HEK293 (cell line): ENCODE measurements at regions not wholly inside any gene's neighbourhood (a gene's known extent, or its start where the extent isn't known, plus 50 kb on each side); places are given as distances from the start of the nearest gene placed in this dataset.
A peak's percentile ranks its signal among the peaks of the same experiment; 100 is the strongest.

ENCODE experiments used
- CTCF ChIA-PET: fragments of 350-600 bp; formaldehyde crosslinking; extraction: SDS; loops from one replicate; lab custom pipeline; 2021; ENCODE audit warnings: antibody characterized with exemption; lab: Yijun Ruan, JAX
- POLR2A ChIA-PET: fragments of 300-600 bp; formaldehyde crosslinking; extraction: SDS; loops from one replicate; lab custom pipeline; 2020; ENCODE audit warnings: antibody characterized with exemption, inconsistent platforms; lab: Yijun Ruan, JAX
- H3K27ac ChIP-seq: fragments of 200-500 bp; sonication (Bioruptor generic); 2 replicates; pipeline ENCODE4 v1.5.1; 2014; ENCODE audit warnings: low read depth, low read length, control low read depth, inconsistent platforms; ENCODE audit errors: extremely low read depth
- H3K36me3 ChIP-seq, 2 experiments: fragments of 200-500 bp in 1 of 2; sonication (Bioruptor generic) in 1 of 2; 1 replicate in 1 of 2; 2 replicates in 1 of 2; pipeline ENCODE4 v1.5.1; 2014 to 2017; ENCODE audit warnings: inconsistent platforms in 2 of 2, low read length in 2 of 2; ENCODE audit not compliant: control insufficient read depth in 2 of 2, insufficient read depth in 1 of 2
- H3K4me1 ChIP-seq: fragments of 200-500 bp; sonication (Bioruptor generic); 2 replicates; pipeline ENCODE4 v1.5.1; 2014; ENCODE audit warnings: mild to moderate bottlenecking, low read length, inconsistent platforms; ENCODE audit not compliant: control insufficient read depth, insufficient read depth
- H3K4me3 ChIP-seq: 2 replicates; pipeline ENCODE4 v1.5.1; 2011; ENCODE audit warnings: low read depth, mild to moderate bottlenecking, control low read depth, low read length, moderate library complexity
- H3K9me3 ChIP-seq: fragments of 200-500 bp; sonication (Bioruptor generic); 2 replicates; pipeline ENCODE4 v1.5.1; 2014; ENCODE audit warnings: low read depth, low read length, inconsistent platforms; ENCODE audit not compliant: control insufficient read depth, insufficient read depth
- KLF10 ChIP-seq: fragments of 450-650 bp; IDR thresholded peaks from 2 replicates; pipeline ENCODE4 v1.5.1; 2018; ENCODE audit warnings: missing biosample characterization, mild to moderate bottlenecking, missing genetic modification characterization
- SCRT1 ChIP-seq: fragments of 450-650 bp; formaldehyde crosslinking; IDR thresholded peaks from 2 replicates; pipeline ENCODE4 v1.5.1; 2016; ENCODE audit warnings: missing biosample characterization, missing genetic modification characterization, borderline replicate concordance
- SP3 ChIP-seq: fragments of 450-650 bp; formaldehyde crosslinking; IDR thresholded peaks from 2 replicates; pipeline ENCODE4 v1.5.1; 2016; ENCODE audit warnings: missing biosample characterization, missing genetic modification characterization
- TCF7L2 ChIP-seq: IDR thresholded peaks from 2 replicates; pipeline ENCODE4 v1.6.1; 2011; ENCODE audit warnings: low read depth, mild to moderate bottlenecking, inconsistent platforms, low read length, moderate library complexity, borderline replicate concordance
- YY2 ChIP-seq: fragments of 450-650 bp; formaldehyde crosslinking; IDR thresholded peaks from 2 replicates; pipeline ENCODE4 v1.5.1; 2016; ENCODE audit warnings: missing biosample characterization, missing genetic modification characterization
- ZBTB10 ChIP-seq: fragments of 450-650 bp; formaldehyde crosslinking; IDR thresholded peaks from 2 replicates; pipeline ENCODE4 v1.5.1; 2016; ENCODE audit warnings: missing biosample characterization, missing genetic modification characterization
- ZBTB48 ChIP-seq: fragments of 450-650 bp; formaldehyde crosslinking; IDR thresholded peaks from 2 replicates; pipeline ENCODE4 v1.5.1; 2016; ENCODE audit warnings: missing biosample characterization, missing genetic modification characterization
- ZBTB7A ChIP-seq: fragments of 450-650 bp; formaldehyde crosslinking; IDR thresholded peaks from 2 replicates; pipeline ENCODE4 v1.5.1; 2016; ENCODE audit warnings: low read depth, missing biosample characterization, missing genetic modification characterization
- ZNF138 ChIP-seq: fragments of 450-650 bp; formaldehyde crosslinking; IDR thresholded peaks from 2 replicates; pipeline ENCODE4 v1.5.1; 2016; ENCODE audit warnings: missing biosample characterization, missing genetic modification characterization, borderline replicate concordance
- ZNF221 ChIP-seq: fragments of 450-650 bp; formaldehyde crosslinking; IDR thresholded peaks from 2 replicates; pipeline ENCODE4 v1.5.1; 2017; ENCODE audit warnings: missing biosample characterization, missing genetic modification characterization, borderline replicate concordance
- ZNF513 ChIP-seq: fragments of 450-650 bp; IDR thresholded peaks from 2 replicates; pipeline ENCODE4 v1.5.1; 2018; ENCODE audit warnings: missing biosample characterization, missing genetic modification characterization
- ZNF555 ChIP-seq: fragments of 450-650 bp; formaldehyde crosslinking; conservative IDR thresholded peaks from 2 replicates; pipeline ENCODE4 v1.5.1; 2017; ENCODE audit warnings: missing biosample characterization, mild to moderate bottlenecking, missing genetic modification characterization, inconsistent platforms
- ZNF639 ChIP-seq: fragments of 450-650 bp; formaldehyde crosslinking; IDR thresholded peaks from 2 replicates; pipeline ENCODE4 v1.5.1; 2016; ENCODE audit warnings: missing biosample characterization, missing genetic modification characterization
- ZNF654 ChIP-seq: fragments of 450-650 bp; formaldehyde crosslinking; IDR thresholded peaks from 2 replicates; pipeline ENCODE4 v1.5.1; 2016; ENCODE audit warnings: low read depth, missing biosample characterization, missing genetic modification characterization
- ZNF843 ChIP-seq: fragments of 450-650 bp; formaldehyde crosslinking; IDR thresholded peaks from 2 replicates; pipeline ENCODE4 v1.5.1; 2016; ENCODE audit warnings: missing biosample characterization, missing genetic modification characterization
- ZSCAN4 ChIP-seq: fragments of 450-650 bp; formaldehyde crosslinking; IDR thresholded peaks from 2 replicates; pipeline ENCODE4 v1.5.1; 2017; ENCODE audit warnings: missing biosample characterization, missing genetic modification characterization
- TF ChIP-seq, protein P1 (sequence below): fragments of 450-650 bp; formaldehyde crosslinking; IDR thresholded peaks from 2 replicates; pipeline ENCODE4 v1.5.1; 2016; ENCODE audit warnings: missing biosample characterization, missing genetic modification characterization
- TF ChIP-seq, protein P2 (sequence below): fragments of 450-650 bp; formaldehyde crosslinking; IDR thresholded peaks from 2 replicates; pipeline ENCODE4 v1.5.0; 2017; ENCODE audit warnings: missing biosample characterization, missing genetic modification characterization, borderline replicate concordance

GRCh38 chr9:96061293-96061987 lies 185.9 kb downstream of the ERCC6L2 start:
- TF ChIP-seq, protein P1, sequence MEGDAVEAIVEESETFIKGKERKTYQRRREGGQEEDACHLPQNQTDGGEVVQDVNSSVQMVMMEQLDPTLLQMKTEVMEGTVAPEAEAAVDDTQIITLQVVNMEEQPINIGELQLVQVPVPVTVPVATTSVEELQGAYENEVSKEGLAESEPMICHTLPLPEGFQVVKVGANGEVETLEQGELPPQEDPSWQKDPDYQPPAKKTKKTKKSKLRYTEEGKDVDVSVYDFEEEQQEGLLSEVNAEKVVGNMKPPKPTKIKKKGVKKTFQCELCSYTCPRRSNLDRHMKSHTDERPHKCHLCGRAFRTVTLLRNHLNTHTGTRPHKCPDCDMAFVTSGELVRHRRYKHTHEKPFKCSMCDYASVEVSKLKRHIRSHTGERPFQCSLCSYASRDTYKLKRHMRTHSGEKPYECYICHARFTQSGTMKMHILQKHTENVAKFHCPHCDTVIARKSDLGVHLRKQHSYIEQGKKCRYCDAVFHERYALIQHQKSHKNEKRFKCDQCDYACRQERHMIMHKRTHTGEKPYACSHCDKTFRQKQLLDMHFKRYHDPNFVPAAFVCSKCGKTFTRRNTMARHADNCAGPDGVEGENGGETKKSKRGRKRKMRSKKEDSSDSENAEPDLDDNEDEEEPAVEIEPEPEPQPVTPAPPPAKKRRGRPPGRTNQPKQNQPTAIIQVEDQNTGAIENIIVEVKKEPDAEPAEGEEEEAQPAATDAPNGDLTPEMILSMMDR (tag by site-specific recombination) = peak; percentile 55; the same call in 1 of the 2 replicates
- no peak for TF ChIP-seq YY2 (tag by site-specific recombination)
- TF ChIP-seq ZNF654 (tag by site-specific recombination) = peak; percentile 21; the same call in 1 of the 2 replicates
- H3K36me3 ChIP-seq = no peaks in the 10 kb centered on the region
- no peaks in the 10 kb centered on the region for H3K4me1 ChIP-seq
- no peak overlapping the region for H3K4me3 ChIP-seq
- POLR2A ChIA-PET = no interaction called here
- H3K9me3 ChIP-seq = no peaks in the 10 kb centered on the region
- H3K27ac ChIP-seq = no peak overlapping the region
- CTCF ChIA-PET = interaction anchor here (1.1 to 1.4 kb wide), 3 partner anchors 19 to 335 kb away, joined by 3 to 4 read pairs (median 4); no protein-coding TSS in a partner anchor

DNA sequence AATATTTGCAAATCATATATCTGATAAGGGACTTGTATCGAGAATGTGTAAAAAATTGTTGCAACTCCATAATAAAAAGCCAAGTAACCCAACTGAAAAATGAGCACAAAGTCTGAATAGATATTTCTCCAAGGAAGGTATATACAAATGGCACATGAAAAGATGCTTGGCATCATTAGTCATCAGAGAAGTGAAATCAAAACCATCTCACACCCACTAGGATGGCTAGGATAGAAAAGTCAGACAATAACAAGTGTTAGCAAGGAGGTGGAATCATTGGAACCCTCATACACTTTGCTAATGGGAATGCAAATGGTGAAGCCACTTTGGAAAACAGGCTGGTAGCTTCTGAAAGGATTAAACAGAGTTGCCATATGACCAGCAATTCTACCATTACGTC lies 182.7 kb downstream of the ERCC6L2 start:
- H3K36me3 ChIP-seq = no peaks in the 10 kb centered on the region
- no peak for TF ChIP-seq ZNF138
- no peak for TF ChIP-seq ZNF513 (tag by site-specific recombination)
- no peak for TF ChIP-seq ZNF843 (tag by site-specific recombination)
- TF ChIP-seq ZBTB7A = no peak
- no peak for TF ChIP-seq ZNF555 (tag by site-specific recombination)
- no peak for TF ChIP-seq ZNF639 (tag by site-specific recombination)
- TF ChIP-seq ZBTB10 (tag by site-specific recombination) = no peak
- no peak for TF ChIP-seq KLF10 (tag by site-specific recombination)
- H3K27ac ChIP-seq = no peak overlapping the region
- no peaks in the 10 kb centered on the region for H3K9me3 ChIP-seq
- no peak overlapping the region for H3K4me3 ChIP-seq
- CTCF ChIA-PET = no interaction called here
- POLR2A ChIA-PET = no interaction called here
- H3K4me1 ChIP-seq = no peaks in the 10 kb centered on the region

GRCh38 chr9:96057155-96057554 lies 181.7 kb downstream of the ERCC6L2 start:
- Histone ChIP-seq H3K4me3 (no peak overlapping the region), H3K9me3 (no peaks in the 10 kb centered on the region), H3K36me3 (no peaks in the 10 kb centered on the region), H3K27ac (no peak overlapping the region), H3K4me1 (no peaks in the 10 kb centered on the region)
- ChIA-PET POLR2A (no interaction called here), CTCF (no interaction called here)
- TF ChIP-seq TCF7L2 (no peak), SP3 (tag by site-specific recombination) (no peak), ZSCAN4 (tag by site-specific recombination) (no peak), SCRT1 (tag by site-specific recombination) (no peak), ZNF221 (no peak), ZBTB48 (tag by site-specific recombination) (no peak)
- TF ChIP-seq, protein P2, sequence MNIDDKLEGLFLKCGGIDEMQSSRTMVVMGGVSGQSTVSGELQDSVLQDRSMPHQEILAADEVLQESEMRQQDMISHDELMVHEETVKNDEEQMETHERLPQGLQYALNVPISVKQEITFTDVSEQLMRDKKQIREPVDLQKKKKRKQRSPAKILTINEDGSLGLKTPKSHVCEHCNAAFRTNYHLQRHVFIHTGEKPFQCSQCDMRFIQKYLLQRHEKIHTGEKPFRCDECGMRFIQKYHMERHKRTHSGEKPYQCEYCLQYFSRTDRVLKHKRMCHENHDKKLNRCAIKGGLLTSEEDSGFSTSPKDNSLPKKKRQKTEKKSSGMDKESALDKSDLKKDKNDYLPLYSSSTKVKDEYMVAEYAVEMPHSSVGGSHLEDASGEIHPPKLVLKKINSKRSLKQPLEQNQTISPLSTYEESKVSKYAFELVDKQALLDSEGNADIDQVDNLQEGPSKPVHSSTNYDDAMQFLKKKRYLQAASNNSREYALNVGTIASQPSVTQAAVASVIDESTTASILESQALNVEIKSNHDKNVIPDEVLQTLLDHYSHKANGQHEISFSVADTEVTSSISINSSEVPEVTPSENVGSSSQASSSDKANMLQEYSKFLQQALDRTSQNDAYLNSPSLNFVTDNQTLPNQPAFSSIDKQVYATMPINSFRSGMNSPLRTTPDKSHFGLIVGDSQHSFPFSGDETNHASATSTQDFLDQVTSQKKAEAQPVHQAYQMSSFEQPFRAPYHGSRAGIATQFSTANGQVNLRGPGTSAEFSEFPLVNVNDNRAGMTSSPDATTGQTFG (tag by site-specific recombination) = no peak
